ENCODE measurements at regions not wholly inside any gene's neighbourhood (a gene's known extent, or its start where the extent isn't known, plus 50 kb on each side); places are given as distances from the start of the nearest gene placed in this dataset.

DNA sequence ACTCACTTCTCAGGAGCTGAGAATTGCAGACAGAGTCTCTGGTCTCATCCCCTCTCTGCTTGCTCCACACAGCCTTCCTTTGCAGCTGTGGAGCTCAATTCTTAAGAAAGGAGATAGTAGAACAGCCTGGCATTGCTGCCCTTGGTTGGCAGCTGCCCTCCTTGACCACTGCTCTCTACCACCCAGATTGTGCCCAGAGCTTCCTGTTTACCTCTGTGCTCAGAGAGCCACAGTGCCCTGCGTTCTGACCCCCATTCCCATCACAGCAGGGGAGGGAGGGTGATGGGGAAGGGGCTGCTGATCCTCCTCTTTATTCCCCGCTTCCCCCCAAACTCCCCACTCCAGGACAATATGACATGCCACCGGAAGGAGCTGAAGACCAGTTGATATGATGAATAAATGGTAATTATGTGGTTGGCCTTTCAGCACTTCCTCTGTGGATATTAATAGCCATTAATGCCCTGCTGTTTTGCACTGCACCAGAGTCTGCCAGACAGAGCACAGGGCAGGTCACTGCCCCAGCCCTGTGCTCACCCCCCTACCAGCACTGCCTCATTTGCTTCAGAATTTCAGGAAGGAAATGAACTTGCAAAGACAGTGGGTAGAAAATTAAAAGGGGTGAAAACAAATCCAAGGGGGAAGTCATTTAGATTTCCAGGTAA is 426.8 kb upstream of the CADM1 start:
- TF ChIP-seq, protein P1, sequence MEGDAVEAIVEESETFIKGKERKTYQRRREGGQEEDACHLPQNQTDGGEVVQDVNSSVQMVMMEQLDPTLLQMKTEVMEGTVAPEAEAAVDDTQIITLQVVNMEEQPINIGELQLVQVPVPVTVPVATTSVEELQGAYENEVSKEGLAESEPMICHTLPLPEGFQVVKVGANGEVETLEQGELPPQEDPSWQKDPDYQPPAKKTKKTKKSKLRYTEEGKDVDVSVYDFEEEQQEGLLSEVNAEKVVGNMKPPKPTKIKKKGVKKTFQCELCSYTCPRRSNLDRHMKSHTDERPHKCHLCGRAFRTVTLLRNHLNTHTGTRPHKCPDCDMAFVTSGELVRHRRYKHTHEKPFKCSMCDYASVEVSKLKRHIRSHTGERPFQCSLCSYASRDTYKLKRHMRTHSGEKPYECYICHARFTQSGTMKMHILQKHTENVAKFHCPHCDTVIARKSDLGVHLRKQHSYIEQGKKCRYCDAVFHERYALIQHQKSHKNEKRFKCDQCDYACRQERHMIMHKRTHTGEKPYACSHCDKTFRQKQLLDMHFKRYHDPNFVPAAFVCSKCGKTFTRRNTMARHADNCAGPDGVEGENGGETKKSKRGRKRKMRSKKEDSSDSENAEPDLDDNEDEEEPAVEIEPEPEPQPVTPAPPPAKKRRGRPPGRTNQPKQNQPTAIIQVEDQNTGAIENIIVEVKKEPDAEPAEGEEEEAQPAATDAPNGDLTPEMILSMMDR (IDR thresholded peaks at IDR 0.05; ENCODE audit: insufficient read depth, low read depth, low read length), result no peak
- DNase-seq (ENCODE audit: low read depth), result no peak
- H3K4me3 ChIP-seq (ENCODE audit: low read depth, low read length), result no peak overlapping the region

DNA sequence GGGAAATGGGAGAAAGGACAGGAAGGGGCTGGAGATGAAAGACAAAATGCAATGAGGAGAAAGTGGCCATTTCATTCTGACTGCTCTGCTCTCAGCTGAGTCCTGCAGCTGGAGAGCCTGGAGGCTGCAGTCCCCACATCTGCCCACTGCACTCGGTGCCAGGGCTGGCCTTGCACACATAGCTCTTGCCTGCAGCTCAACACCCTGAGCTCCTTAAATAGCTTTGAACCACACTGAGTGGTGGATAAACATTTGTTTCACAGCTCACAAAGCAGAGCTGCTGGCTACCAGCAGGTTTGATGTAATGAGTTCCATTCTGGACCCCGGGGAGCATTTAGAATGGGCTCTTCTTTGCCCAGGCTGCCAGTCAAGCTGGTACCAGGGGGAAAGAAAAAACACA is 426.1 kb upstream of the CADM1 start:
- no peak overlapping the region for H3K4me3 ChIP-seq (ENCODE audit: low read depth, low read length)
- no peak for DNase-seq (ENCODE audit: low read depth)
- TF ChIP-seq, protein P1 (IDR thresholded peaks at IDR 0.05; ENCODE audit: insufficient read depth, low read depth, low read length), result no peak

DNA sequence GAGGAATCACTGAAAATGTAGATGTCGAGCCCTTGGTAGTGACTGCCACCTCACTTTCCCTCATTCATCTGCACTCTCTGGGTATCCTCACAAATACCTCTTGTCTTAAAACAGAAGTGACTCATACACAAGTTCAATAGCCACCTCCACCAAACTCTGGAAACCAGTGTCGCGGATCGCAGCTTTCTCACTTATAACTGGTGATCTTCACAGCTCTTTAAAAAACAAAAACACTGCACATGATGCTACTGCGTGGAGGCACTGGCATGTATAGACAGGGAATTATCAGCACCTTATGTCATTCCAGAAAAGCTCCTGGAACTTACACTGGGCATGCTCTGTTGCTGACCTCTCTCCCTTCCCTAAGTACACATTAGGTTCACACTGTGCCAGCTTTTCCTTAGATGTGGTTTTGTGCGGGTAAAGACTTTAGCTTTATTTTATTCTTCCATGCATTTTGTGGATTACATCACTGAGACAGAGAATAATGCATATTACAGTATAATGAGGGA is 425.5 kb upstream of the CADM1 start:
- no peak overlapping the region for H3K4me3 ChIP-seq (ENCODE audit: low read depth, low read length)
- no peak for DNase-seq (ENCODE audit: low read depth)
- TF ChIP-seq, protein P1 (IDR thresholded peaks at IDR 0.05; ENCODE audit: insufficient read depth, low read depth, low read length), result no peak

DNA sequence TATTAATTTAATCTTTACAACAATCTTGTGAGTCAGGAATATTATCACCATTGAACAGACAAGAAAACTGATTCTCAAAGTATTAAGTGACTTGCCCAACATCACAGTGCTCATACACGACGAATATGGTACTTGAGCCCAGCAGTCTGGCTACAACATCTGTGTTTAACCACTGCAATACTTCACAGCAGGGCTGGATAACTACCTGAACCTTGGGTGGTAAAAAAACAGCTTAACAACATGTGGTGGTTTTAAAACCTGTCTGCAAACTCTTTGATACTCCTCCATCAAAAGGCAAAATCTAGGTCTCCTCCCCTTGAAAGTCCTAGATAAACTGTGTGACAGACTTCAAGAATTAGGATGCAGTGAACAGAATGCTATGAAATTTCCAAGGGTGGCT is 424.6 kb upstream of the CADM1 start:
- TF ChIP-seq, protein P1 (IDR thresholded peaks at IDR 0.05; ENCODE audit: insufficient read depth, low read depth, low read length), result no peak
- no peak for DNase-seq (ENCODE audit: low read depth)
- no peak overlapping the region for H3K4me3 ChIP-seq (ENCODE audit: low read depth, low read length)

DNA sequence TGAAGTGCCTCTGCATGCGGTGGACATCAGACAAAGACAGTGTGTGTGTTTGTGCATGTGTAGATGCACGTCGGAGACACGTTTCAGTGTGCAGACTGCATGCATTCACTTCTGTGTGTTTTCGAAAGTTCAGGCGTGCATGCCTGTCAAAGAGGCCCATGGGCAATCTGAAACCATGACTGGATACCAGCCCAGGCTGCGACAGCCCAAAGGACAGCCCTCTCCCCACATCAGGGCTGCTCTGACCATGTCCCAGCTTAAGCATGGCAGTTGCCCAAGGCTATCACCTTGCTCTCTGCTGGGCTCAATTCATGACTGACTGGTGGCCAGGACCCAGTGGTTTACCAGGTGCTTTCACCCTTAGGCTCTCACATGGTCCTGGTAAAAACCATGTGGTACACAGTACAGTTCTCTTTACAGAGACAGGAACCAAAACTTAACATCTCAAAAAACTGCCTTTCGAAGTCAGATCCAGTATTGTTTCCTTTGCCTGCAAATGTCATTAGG is 423.7 kb upstream of the CADM1 start:
- no peak overlapping the region for H3K4me3 ChIP-seq (ENCODE audit: low read depth, low read length)
- TF ChIP-seq, protein P1 (IDR thresholded peaks at IDR 0.05; ENCODE audit: insufficient read depth, low read depth, low read length), result no peak
- no peak for DNase-seq (ENCODE audit: low read depth)

DNA sequence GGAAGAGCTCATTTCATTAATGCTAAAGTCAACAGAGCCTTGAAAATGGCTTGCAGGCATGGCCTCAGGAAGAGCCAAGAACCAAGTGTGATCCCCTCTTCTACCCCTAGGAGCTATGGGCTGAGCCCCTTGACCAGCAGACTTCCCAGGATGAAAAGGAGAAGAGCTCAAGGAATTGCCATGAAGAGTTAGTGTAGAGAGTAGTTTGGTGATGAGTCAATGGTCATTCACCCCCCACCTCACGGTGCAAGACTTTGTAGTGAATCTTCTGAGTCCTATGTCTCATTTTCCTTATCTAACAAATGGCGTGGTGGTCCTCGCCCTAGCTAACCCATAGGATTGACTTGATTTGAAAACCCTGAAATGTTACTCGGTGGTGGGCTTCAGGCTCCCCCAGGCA is 422.4 kb upstream of the CADM1 start:
- H3K4me3 ChIP-seq (ENCODE audit: low read depth, low read length), result no peak overlapping the region
- DNase-seq (ENCODE audit: low read depth), result no peak
- TF ChIP-seq, protein P1 (IDR thresholded peaks at IDR 0.05; ENCODE audit: insufficient read depth, low read depth, low read length), result no peak

DNA sequence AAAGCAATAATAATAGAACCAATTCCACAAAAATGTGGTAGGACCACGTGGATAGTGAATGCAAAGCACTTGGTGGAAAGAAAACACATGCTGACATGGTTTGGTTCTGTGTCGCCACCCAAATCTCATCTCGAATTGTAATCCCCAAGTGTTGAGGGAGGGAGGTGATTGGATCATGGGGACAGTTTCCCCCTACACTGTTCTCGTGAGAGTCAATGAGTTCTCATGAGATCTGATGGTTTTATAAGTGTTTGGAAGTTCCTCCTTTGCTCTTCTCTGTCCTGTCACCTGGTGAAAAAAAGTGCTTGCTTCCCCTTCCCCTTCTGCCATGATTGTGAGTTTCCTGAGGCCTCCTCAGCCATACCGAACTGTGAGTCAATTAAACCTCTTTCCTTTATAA is 421.9 kb upstream of the CADM1 start:
- no peak overlapping the region for H3K4me3 ChIP-seq (ENCODE audit: low read depth, low read length)
- no peak for DNase-seq (ENCODE audit: low read depth)
- TF ChIP-seq, protein P1 (IDR thresholded peaks at IDR 0.05; ENCODE audit: insufficient read depth, low read depth, low read length), result no peak
